Small intestine (tissue), 7 donors: ENCODE measurements at regions not wholly inside any gene's neighbourhood (a gene's known extent, or its start where the extent isn't known, plus 50 kb on each side); places are given as distances from the start of the nearest gene placed in this dataset.

Source experiments
- DNase-seq, 2 donors: peaks; one replicate each; pipeline versions ENCODE4 v3.0.0 to v3.0.0-alpha.2; 2013
- FAIRE-seq: peaks from 2 replicates; lab custom pipeline; 2012; peaks lifted over from hg19 to GRCh38; lab: Jason Lieb, UNC
- H3K27ac ChIP-seq, 3 donors: one replicate each; pipeline ENCODE4 v1.5.1; 2013; ENCODE audit warnings: low read length in 2 of 3, mild to moderate bottlenecking in 2 of 3, control low read depth in 1 of 3, inconsistent platforms in 1 of 3, low read depth in 1 of 3, moderate library complexity in 1 of 3
- H3K27me3 ChIP-seq, 3 donors: one replicate each; pipeline ENCODE4 v1.6.1; 2013; ENCODE audit warnings: low read length in 3 of 3, inconsistent platforms in 1 of 3; ENCODE audit not compliant: control insufficient read depth in 3 of 3, insufficient read depth in 3 of 3
- H3K36me3 ChIP-seq, 3 donors: one replicate each; pipeline ENCODE4 v1.6.1; 2013; ENCODE audit warnings: low read length in 3 of 3, inconsistent platforms in 1 of 3, low read depth in 1 of 3, mild to moderate bottlenecking in 1 of 3, moderate library complexity in 1 of 3; ENCODE audit not compliant: control insufficient read depth in 3 of 3, insufficient read depth in 2 of 3
- H3K4me1 ChIP-seq, 3 donors: one replicate each; pipeline ENCODE4 v1.6.1; 2013; ENCODE audit warnings: low read length in 2 of 3, inconsistent platforms in 1 of 3, low read depth in 1 of 3, mild to moderate bottlenecking in 1 of 3, moderate library complexity in 1 of 3; ENCODE audit not compliant: control insufficient read depth in 3 of 3, insufficient read depth in 2 of 3
- H3K4me3 ChIP-seq, 3 donors: one replicate each; pipeline ENCODE4 v1.5.1; 2013; ENCODE audit warnings: low read length in 3 of 3, control low read depth in 1 of 3, inconsistent platforms in 1 of 3, low read depth in 1 of 3, mild to moderate bottlenecking in 1 of 3, moderate library complexity in 1 of 3
- H3K9me3 ChIP-seq, 2 donors: one replicate each; pipeline ENCODE4 v1.6.1; 2013; ENCODE audit warnings: low read depth in 1 of 2, low read length in 1 of 2; ENCODE audit not compliant: control insufficient read depth in 2 of 2, insufficient read depth in 1 of 2
- WGBS, 3 donors: extraction: QIAGEN DNeasy Blood & Tissue Kit; methylation state at CpG; one replicate each; pipeline ENCODE4 v1.1.7; 2013; 5-methylcytosine and 5-hydroxymethylcytosine counted together
- donor health status: healthy with polysubstance abuse.
- donor health status: control.
- donor health status: control.
- donor health status: Bipolar disorder and iron deficiency.
- donor health status: healthy.

DNA sequence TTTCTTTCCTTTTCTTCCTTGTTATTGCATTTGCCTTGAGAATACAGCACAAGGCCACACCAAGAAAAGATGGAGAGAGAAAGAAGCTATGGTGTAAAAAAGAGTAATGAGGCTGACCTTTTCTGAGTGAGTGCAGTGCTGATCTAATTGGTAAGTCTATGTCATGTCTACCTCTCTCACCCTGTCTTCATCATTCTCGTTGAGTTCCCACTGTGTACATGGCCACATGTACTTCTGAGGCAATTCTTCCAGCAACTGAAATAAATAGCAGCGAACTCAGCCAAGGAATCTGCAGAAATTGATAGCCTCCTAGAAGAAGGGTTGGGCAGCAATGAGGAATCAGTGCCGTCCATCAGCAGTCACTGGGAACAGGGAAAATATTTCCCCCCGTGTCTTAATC is 367.2 kb upstream of the SPTLC3 start:
- Histone ChIP-seq H3K27me3 (no peaks in the 10 kb centered on the region), H3K9me3 (no peaks in the 10 kb centered on the region), H3K4me3 (no peak overlapping the region), H3K27ac (no peak overlapping the region), H3K4me1 (no peaks in the 10 kb centered on the region), H3K36me3 (no peaks in the 10 kb centered on the region)
- WGBS, 3 donors: 45 to 68% (median 51%) methylated on average over 4 of the region's 4 CpGs
- no peak for FAIRE-seq
- DNase-seq: no peak

DNA sequence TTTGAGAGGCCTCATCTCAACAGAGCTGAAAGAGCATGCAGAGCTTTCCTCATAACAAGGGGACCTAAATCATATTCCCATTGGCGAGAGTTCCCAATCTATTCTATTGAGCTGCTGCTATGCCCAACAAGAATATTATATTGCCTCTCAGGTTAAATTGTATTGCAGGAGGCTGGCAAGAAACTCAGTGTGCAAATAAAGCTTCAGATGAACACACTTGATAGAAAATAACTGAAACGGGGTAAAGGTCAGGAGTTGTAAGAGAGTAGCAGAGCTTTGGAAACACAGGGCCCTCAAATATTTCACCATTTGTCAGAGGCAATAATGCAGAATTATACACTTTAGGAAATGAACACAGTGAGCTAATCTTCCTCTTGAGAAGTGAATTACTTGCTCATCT is 364.3 kb upstream of the SPTLC3 start:
- no peaks in the 10 kb centered on the region for H3K9me3 ChIP-seq
- no peak overlapping the region for H3K27ac ChIP-seq
- no peaks in the 10 kb centered on the region for H3K36me3 ChIP-seq
- no peak overlapping the region for H3K4me3 ChIP-seq
- DNase-seq: peak in 1 of 2 donors; percentile 17
- no peaks in the 10 kb centered on the region for H3K4me1 ChIP-seq
- no peaks in the 10 kb centered on the region for H3K27me3 ChIP-seq
- WGBS, 3 donors: 36 to 63% (median 40%) methylated on average over 2 of the region's 2 CpGs
- FAIRE-seq: no peak

DNA sequence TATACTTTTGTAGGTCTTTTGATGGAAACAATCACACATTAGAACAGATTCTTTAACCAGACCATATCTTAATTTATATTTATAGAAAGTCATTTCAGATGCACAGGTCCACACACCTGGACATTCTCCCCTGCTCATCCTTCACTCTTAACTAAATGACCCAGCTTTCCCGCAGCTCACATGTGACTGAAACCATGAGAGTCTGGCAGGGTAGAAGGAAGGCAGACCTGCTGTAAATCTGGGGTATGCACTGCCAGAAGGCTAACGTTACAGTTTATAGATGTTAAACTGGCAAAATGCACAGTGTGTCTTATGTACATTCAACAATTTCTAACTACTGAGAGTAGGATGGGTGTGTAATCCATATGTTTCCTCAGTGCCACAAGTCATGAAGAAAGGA is 359.5 kb upstream of the SPTLC3 start:
- H3K4me3 ChIP-seq: no peak overlapping the region
- H3K36me3 ChIP-seq: no peaks in the 10 kb centered on the region
- DNase-seq: no peak
- H3K9me3 ChIP-seq: no peaks in the 10 kb centered on the region
- FAIRE-seq: no peak
- WGBS, 3 donors: 65 to 83% (median 82%) methylated on average over 2 of the region's 2 CpGs
- no peaks in the 10 kb centered on the region for H3K4me1 ChIP-seq
- no peak overlapping the region for H3K27ac ChIP-seq
- no peaks in the 10 kb centered on the region for H3K27me3 ChIP-seq

DNA sequence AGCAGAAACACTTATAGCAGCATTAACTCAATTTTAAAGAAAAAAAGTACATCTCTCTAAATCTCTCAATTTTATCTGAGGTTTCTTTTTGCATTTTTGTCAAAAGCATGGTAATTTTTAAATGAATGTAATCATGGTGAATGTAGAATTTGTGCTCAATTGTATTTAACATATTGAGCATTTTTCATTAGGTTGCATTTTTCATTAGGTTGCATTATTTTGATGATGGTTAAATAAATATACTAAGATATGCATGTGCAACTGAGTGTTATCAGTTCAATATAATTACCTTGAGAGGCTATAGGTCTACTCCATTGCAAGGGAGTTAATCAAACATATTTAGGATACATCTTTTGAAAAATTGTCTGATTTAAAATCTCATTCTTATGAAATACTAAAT is 355.1 kb upstream of the SPTLC3 start:
- no peaks in the 10 kb centered on the region for H3K36me3 ChIP-seq
- no peaks in the 10 kb centered on the region for H3K9me3 ChIP-seq
- H3K4me3 ChIP-seq: no peak overlapping the region
- DNase-seq: no peak
- no peak overlapping the region for H3K27ac ChIP-seq
- H3K4me1 ChIP-seq: no peaks in the 10 kb centered on the region
- no peaks in the 10 kb centered on the region for H3K27me3 ChIP-seq
- no peak for FAIRE-seq

DNA sequence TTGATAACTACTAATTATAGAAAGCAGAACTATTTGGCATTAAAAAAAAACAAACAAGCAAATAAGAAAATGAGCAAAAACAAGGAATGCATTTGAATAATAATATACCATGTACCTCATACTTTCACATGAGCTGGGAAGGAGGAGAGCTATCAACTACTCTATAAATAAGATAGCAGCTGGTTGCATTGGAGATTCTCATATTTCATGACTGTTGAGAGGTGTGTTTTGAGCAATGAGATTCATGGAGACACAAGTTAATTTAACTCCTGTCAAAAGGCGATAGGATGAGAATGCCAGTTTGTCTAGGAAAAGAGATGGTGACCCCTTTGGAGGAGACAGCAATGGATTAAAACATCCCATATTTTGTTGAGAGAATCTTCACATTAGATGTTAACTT is 348.8 kb upstream of the SPTLC3 start:
- FAIRE-seq (no peak), DNase-seq (no peak)
- no peak overlapping the region for H3K4me3 ChIP-seq
- H3K27me3 ChIP-seq: no peaks in the 10 kb centered on the region
- H3K36me3 ChIP-seq: no peaks in the 10 kb centered on the region
- WGBS, 3 donors: 94 to 96% (median 96%) methylated on average over 1 of the region's 1 CpG
- H3K27ac ChIP-seq: no peak overlapping the region
- H3K9me3 ChIP-seq: no peaks in the 10 kb centered on the region
- no peaks in the 10 kb centered on the region for H3K4me1 ChIP-seq

DNA sequence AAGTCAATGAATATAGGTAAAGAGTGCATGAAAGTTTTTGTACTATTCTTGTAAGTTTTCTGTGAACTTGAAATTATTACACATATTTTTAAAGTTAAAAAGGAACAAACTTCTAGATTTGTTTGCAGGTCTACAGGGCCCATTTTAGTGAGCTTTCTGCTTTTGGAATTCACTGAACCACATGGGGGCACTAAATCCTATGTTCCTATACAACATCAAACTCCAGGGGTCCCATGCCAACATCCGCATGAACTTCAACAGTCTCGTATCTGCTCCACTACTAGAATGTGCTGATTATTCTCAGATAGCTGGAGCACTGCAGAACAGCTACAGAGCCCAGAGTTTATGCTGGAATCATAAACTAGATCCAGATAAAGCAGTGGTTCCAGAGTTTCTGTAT is 347.9 kb upstream of the SPTLC3 start:
- Histone ChIP-seq H3K9me3 (no peaks in the 10 kb centered on the region), H3K27ac (no peak overlapping the region), H3K36me3 (no peaks in the 10 kb centered on the region), H3K27me3 (no peaks in the 10 kb centered on the region), H3K4me1 (no peaks in the 10 kb centered on the region), H3K4me3 (no peak overlapping the region)
- WGBS, 3 donors: 27 to 46% (median 33%) methylated on average over 2 of the region's 2 CpGs
- FAIRE-seq (no peak), DNase-seq (no peak)

DNA sequence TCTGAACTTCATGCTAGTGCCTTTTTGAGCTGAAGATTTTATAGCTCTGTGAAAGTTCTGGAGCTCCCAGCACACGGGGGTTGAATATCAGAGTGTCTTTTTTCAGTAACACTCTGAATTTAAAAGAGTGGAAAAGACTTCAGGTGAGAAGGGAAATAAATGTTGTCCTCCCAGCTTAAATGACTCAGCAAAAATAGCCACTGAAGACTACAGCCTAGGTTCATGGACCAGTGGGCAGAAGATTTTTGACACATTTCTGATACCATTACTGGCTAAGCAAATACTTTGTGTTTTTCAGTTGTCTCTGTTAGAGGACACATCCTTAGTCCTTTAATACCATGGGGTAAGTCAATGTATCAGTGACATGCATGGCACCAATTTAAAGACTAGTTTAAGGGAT is 338.5 kb upstream of the SPTLC3 start:
- Histone ChIP-seq H3K27me3 (no peaks in the 10 kb centered on the region), H3K4me3 (no peak overlapping the region), H3K4me1 (no peaks in the 10 kb centered on the region), H3K27ac (no peak overlapping the region), H3K36me3 (no peaks in the 10 kb centered on the region), H3K9me3 (no peaks in the 10 kb centered on the region)
- 45 to 74% (median 61%) methylated on average over 1 of the region's 1 CpG for WGBS, 3 donors
- FAIRE-seq: no peak
- DNase-seq: no peak

DNA sequence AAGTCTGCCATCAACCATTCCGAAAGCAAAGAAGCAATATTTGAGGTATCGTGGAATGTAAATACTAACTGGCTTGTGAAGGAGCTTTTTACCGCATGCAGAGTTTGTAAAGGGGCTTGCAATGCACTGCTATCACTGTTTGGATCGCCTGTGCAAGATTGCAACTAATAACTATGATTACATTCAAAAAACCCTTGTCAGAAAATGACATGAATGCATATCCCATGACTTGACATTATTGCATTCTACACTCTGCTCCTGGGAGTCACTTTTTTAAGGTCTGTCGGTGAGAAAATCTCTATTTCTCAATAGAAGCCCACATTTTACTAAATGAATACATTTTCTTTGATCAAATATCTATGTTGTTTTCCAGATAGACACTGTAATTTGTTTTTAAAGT is 335.4 kb upstream of the SPTLC3 start:
- no peaks in the 10 kb centered on the region for H3K36me3 ChIP-seq
- no peak for FAIRE-seq
- no peaks in the 10 kb centered on the region for H3K9me3 ChIP-seq
- 67 to 72% (median 71%) methylated on average over 5 of the region's 5 CpGs for WGBS, 3 donors
- no peak overlapping the region for H3K27ac ChIP-seq
- H3K4me3 ChIP-seq: no peak overlapping the region
- no peak for DNase-seq
- no peaks in the 10 kb centered on the region for H3K4me1 ChIP-seq
- no peaks in the 10 kb centered on the region for H3K27me3 ChIP-seq

DNA sequence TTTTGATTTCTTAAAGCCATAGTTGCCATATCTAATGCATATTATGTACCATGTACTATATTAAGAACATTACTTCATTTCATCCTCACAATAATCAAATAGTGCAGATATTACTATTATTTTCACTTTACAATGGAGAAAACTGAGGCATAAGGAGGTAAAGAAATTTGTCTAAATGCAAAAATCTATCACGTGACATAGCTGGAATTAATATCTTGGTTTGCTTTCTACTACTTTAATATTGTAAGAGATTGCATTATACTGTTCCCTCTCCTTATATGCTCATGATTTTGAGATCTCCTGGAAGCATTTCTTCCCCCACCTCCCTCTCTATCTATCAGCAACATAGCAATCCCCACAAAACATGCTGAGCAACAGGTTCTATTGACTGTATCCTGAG is 330.8 kb upstream of the SPTLC3 start:
- FAIRE-seq: no peak
- WGBS, 3 donors: 81 to 85% (median 83%) methylated on average over 1 of the region's 1 CpG
- H3K4me3 ChIP-seq: no peak overlapping the region
- no peaks in the 10 kb centered on the region for H3K36me3 ChIP-seq
- no peak overlapping the region for H3K27ac ChIP-seq
- H3K9me3 ChIP-seq: no peaks in the 10 kb centered on the region
- no peaks in the 10 kb centered on the region for H3K4me1 ChIP-seq
- DNase-seq: no peak
- H3K27me3 ChIP-seq: no peaks in the 10 kb centered on the region
